ENCODE measurements at regions not wholly inside any gene's neighbourhood (a gene's known extent, or its start where the extent isn't known, plus 50 kb on each side); places are given as distances from the start of the nearest gene placed in this dataset.

DNA sequence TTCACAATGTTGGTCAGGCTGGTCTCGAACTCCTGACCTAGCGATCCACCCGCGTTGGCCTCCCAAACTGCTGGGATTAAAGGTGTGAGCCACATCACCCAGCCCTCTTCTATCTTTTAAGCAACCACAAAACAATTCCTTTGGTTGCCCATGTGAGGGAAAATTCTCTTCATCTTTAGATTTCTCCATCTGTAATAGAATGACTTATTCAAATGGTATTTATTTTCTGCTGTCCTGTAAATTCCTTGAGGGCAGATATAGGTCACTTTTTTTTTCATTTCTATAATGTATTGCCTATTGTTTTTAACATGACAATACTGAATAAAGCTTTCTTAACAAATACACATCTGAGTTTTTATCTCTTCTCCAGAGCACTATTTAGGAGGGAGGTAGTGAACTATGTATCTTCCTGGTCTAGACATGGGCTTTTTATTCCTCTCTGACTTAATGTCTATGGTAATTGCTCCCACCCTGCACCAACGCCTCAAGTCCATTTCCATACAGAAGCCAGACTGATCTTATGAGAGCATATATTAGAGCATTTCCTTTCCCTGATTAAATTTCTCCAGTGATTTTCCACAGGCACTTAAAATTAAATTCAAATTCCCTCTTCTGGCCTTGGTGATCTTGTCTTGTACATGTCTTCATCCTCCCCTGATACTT is 595.6 kb downstream of the CAAP1 start:
- FAIRE-seq = no peak

DNA sequence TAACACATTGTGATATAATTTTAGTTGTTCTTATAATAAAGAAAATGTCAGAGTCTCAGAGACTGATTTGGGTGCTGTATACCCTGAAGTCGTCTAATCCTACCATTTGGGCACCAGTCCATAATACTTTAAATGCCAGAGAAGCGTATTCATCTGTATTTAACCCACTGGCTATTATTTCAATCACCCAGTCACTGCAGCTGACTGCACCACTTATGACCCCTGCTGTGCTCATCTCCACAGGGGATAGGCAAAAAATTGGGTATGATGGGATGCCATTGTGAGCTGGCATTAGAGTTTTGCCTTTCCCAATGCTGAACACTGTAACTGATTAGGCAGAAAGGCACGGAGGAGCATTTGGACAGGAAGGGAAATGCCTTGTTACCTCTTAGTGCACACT is 599.7 kb downstream of the CAAP1 start:
- no peak for FAIRE-seq

DNA sequence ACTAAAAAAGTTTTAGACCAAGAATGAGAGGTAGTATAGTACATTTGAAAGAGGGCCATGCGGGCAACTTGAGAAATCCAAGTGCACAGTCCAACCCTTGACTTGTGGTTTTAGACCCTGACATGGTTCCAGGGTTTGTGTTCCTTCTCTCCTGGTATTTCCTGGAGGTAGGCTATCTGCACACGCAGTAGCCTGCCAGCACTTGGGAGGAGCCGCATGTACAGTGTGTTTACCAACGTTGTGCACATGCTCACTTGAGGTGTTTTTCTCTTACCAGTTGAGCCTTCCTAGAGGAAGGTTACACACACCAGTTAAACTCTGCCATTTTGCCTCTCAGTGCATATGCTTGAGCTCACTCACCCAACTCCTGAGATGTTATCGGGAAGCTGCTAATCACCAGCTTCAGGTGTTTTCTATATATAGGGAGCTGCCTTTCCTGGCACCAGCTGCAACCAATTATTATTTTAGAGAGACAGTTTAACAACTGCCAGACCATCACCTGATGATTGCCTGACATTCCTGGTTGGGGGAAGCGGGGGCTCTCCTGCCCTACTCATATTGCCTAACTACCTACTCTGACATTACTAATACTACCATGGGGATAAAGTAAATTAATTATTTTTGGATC is 593.4 kb upstream of the TUSC1 start:
- FAIRE-seq = no peak

DNA sequence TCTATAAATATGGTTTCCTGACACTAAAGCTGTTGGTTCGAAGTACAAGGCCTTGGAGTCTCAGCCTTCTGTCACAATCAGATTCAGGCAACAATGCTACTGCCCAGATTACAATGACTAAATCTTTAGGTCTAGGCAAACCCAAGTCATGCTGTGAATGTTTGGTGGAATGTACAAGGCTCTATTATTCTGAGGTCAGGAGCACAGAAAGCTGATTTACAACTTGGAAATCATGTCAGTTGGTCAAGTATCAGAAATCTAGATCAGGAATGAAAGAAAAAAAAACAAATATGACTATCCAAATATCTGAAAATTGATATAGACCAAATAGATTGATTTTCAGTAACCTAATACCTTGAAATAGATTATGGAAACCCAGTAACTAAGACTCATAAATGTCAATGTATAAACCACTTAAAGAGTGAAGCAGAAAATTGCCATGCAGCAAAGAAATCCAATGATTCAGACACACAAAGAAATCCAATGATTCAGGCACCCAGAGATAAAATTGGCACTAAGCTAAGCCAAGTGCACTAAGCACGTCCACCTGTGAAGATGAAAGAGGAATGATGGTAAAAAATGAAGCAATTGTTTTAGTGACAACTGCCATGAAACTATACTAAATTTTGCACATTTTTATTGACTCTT is 588.0 kb upstream of the TUSC1 start:
- FAIRE-seq = no peak

DNA sequence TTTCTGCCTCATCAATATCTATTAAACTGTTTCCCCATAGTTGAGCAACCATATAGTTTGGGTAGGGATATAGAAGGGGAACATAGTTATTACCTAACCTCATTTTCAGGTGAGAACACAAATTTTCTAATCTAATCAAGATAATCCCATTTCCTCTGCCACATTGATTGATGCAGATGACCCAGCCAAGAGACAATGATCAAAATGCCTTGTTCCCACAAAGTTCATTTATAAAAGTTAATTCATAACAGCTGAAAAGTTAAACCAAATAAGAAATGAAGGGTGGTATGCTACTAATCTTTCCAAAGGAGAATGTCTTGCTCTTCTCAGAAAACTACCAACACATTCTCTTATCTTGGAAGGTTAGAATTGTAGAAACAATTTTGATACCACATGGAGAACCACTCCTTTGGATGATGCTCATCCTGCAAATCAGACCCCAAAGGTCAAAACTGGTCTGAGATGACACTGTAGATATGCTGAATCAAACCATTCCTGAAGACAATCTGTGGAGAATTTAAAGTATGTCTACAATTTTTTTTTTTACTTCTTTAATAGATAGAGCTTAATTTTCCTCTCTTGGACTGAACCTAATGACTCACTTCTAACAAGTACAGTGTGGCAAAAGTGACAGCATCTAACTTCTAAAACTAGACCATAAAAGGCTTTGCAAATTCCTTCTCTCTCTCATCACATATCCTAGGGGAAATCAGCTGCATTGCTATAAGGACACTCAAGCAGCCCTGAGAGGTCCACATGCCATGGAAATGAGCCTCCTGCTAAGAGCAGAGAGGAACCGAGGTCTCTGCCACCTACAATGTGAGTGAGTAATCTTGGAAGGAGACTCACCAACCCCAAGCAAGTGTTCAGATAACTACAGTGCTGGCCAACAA is 586.7 kb upstream of the TUSC1 start:
- FAIRE-seq = no peak

DNA sequence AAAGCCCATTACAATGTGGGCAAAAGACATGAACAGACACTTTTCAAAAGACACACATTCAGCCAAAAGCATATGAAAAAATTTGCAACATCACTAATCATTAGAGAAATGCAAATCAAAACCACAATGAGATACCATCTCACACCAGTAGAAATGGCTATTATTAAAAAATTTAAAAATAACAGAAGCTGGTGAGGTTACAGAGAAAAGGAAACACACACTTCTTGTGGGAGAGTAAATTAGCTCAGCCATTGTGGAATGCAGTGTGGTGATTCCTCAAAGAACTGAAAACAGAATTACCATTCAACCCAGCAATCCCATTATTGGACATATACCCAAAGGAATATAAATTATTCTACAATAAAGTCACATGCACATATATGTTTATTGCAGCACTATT is 585.2 kb upstream of the TUSC1 start:
- FAIRE-seq = no peak

DNA sequence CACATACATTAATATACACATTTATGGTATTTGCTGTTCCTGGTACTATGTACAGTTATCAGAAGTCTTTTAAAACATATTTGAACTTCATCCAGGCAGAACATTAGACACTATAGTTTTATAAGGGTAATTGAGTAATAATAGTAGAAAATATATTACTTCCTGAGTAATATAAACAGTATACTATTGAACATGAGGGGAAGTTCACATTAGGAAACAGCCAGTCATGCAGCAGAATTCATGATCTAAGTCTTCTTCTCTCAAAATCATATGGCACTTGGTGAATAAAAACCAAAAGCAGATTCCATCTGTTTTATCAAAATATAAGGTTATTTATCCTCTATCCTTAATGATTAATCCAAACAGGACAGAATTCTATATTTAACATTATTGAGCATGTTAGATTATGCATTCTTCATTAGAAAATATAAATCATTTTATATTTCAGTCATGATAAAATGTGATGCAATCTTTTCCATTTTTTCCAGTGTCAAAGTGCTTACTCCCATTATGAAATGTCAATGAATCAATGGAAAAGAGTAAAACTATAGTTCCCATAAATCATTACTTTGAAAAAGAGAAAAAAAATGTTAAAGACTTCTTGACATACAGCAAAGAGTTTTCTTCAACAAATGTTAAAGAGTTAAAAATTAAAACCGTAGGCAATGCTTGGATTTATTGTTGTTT is 584.3 kb upstream of the TUSC1 start:
- FAIRE-seq = no peak

DNA sequence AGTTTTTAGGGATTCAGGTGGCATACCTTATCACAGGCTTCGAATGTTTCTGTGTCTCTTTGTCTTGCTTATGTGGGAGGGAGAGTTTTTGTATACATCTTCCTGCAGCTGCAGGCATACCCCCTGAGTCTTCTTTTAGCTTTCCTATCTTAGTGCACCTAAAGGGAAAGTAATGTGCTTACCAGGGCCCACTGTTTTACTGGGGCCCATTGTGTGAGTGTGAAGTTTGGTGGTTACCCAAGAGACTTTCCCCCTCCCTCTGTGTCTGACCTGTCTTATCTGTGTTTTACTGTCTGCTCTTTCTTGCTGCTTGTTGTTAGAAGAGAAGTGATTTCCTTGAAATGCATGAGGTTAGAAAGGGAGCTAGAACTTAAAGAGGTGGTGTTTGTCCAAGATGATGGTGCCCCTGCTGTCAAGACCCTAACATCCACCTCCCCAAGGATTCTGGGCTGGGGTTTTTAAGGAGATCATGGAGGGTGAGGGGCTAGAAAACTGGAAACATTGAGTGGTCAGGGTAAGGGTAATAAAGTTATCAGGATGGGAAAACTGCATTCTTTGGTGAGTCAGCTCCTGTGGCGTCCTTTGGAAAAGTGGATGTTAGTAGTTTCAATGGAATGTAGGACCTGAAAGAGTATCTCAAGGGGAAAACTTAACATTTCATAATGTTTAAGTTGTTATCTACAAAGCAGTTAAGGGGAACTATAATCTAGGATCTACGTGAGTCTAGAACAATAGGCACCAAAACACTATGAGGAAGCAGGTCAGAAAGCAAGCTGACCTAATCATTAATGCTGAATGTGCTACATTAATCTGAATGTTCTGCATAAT is 583.5 kb upstream of the TUSC1 start:
- no peak for FAIRE-seq

DNA sequence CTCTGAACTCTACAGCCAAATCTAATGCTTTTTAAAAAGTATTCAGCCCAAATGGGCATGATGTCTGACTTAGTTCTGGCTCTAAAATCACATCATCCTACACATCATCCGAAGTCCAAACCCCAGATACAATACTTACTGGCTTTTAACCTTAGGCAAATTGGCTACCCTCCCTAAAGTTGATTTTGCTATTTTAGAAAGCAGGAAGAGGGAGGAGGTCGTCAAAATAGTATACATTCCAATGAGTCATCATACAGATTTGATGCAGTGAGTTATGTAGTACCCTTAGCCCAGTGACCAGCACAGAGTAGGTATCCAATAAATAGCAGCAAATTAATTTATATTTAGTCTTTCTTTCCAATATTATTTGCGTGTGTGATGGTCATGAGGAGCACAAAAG is 582.0 kb upstream of the TUSC1 start:
- FAIRE-seq = no peak

DNA sequence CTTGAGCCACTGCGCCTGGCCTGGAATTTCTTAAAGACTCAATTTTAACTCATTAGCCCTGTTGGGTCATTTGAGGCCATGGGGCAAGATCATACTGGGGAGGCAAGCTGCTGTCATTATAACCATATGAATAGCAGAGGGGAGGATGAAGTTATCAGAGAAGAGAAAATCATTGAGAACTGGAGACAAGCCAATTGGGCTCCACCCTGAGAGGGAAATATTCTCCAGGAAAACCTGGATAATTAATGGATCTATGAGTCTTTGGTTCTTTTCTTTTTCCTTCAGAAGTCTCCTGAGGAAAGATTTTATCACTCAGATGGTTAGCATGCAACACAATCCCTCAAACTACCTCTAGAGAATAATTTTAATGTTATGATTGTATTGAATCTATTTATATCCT is 569.6 kb upstream of the TUSC1 start:
- FAIRE-seq = no peak

DNA sequence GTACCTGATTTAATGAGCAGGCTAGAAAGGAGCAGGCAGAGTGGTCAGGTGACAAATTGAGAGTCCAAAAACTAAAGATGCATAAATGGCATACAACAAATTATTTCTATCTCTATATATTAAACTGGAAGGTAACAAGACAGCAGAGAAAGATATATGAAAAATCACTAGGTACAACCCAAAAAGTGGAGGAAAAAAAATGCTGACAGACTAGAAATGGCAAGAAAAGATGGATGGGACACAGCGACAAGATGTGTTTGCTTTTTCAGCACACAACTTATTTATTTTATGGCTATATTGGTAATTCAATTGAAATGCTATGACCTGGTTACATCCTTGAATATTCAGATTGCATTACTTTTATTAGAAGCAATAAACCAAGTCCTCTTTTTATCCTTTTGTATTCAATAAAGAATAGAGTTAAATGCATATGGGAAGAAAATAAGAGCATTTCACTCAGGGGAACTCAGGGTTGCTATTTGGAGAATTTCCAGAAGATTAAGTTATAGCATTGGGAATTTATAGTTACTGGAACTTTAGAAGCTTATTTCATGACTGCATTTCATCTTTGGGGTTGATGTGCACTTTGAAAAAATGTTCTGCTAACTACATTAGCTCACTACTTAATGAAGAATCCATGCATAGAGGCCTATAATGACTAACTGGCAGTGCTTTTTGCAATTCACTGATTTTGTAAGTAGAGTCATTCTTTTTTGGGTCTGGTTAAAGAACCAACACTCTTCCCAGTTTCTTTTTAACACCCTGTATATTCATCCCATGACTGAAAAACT is 566.6 kb upstream of the TUSC1 start:
- FAIRE-seq = no peak

DNA sequence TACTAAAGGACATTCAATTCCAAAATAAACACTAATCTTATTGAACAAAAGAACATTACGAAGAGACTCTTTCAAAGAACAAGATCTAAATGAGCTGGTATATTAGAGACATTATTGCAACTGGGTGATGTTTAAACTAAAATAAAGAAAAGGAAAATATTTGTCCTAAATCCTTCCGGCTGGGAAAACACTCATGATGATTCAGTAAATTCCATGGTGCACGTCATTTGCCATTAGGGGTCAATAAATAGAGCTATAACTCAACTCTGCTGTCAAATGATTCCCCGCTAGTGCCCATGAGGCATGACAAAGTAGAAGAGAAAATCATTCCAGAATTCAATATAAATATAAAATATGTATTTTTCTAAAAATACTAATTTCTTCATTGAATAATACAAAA is 565.5 kb upstream of the TUSC1 start:
- no peak for FAIRE-seq

DNA sequence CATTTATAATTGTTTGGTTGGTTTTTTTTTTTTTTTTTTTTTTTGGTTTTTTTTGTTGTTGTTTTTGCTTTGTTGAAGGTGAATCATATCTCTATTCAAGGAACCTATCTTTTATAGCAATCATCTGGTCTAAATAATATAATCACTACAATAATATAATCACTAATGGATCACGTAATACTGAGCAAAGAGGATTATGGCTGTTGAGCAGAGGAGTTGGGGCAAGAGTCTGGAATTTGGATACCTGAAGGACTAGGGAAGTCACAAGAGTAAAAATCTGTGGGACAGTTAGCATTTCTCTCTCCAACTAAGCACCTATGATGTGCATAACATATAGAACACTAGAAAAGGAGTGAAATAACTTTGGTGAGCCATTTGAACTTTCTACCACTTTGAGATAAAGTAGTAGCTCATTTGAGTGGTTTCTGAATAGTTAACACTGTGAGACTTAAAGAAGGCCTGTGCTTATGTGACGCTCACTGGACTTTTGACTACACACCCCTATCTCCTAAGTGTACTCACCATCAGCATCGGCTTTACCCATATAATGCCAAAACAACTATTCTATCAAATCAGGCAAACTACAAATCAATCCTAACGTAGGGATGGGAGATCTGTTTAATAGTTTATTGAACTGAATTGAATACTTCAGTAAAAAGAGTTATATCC is 564.9 kb upstream of the TUSC1 start:
- FAIRE-seq = no peak

DNA sequence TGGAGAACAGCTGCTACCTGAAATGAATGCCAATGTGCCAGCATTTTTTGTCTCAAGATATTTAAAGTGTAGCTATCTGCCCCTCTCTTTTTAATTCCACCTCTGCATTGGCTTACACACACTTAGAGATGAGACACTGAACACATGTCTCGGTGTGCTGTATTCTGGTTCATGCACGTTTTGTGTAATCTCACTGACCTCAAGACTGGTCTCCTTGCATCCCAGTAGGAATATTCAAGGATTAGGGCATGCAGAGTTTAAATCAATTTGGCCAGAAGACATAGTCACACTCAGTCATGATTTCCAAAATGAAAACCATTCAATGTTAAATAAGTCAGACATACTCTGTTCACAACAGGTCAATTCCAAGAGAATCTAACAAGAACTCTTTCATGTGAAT is 561.8 kb upstream of the TUSC1 start:
- no peak for FAIRE-seq

DNA sequence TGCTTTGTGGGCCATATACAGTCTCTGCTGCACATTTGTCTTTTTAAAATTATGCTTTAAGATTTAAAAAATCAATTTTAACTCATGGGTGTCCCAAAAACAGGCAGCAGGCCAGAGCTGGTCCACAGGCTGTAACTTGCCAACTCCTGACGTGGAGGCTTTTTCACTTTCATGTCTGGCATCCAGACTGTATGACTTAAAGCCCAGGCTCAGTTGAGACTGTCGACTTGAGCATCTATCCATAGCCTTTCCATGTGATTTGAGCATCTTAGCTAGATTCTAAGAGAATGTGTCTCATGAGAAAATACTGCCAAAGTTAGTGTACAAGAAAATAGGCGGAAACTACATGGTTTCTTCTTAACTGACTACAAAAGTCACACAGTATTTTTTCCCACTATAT is 559.0 kb upstream of the TUSC1 start:
- FAIRE-seq = no peak

DNA sequence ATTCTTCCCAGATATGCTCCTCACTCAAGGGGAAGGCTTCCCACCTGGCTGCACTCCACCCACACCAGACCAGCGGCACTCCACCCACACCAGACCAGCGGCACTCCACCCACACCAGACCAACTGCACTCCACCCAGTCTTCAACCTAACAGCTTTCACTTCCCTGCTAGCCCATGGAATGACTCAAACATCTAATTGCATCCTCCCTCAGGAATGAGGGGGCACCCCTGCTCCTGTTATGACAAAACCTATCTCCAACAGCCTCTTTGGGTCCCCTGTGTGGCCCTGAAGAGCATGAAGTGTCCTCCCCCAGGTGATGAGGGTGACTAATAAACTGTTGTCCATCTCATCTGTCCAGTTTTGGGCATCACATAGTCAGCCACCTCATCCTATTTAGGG is 556.6 kb upstream of the TUSC1 start:
- no peak for FAIRE-seq

DNA sequence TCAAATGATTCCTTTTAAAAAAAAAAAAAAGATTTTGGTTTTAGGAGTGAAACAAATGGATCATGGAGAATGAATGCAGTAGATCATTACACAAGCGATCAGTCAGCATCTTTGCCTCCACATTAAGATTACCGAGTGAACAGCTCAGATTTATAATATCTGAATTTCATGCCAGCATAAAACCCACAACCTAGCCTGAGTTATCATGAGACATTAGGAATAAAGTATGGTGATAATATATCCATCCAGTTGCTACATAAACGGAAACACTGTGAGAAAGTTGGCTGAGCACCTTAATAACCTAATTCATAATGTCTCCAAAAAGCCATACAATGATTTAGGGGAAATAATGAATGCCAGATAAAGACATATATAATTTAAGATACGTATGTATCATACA is 553.1 kb upstream of the TUSC1 start:
- FAIRE-seq = no peak

DNA sequence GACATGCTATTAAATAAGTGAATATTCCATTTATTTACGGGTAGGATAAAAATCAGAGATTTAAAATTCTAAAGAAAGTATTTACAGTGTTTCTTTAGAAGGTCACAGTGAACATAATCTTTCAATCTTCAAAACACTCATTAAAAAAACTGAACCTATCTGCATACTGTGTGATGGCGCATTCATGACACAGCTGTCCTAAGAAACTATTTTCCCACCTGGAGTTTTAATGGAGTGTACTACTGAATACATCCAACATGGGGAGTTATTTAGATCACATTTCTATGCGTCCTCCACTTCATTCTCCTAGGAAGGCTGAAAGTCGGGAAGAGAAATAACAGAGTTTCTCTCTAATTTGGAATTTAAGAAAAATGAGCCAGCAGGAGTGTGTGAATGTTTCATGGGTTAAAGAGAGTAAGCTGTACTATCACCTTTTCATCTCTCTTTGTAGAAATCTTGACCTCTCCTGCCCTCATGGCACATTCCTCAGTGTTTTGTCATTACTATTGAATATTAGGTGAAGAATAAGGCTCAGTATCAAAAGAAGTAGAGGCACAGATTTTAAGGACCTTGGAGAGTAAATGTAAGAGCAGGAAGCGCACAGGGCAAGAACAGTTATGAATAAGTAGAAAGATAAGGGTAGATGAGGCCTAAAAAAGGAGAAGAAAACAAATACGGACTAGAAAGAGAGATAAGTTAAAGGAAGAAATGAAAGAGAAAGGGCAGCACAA is 551.2 kb upstream of the TUSC1 start:
- FAIRE-seq = no peak

DNA sequence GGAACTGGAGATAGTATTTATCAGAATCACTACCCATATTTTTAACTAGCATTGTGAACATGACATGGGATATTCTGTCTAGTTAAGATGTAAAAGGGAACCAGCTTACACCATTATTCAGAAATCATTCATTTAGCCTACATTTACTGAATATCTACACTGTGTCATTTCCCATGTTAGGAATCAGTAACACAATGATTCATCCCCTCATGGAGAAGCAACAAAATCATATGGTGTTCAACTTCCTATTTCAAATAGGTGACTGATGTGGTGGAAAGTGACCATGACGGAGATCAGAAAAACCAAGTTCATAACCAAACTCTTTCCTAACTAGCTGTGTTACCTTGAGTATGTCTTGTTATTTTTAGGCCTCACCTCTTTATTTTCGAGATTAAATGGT is 550.0 kb upstream of the TUSC1 start:
- no peak for FAIRE-seq

DNA sequence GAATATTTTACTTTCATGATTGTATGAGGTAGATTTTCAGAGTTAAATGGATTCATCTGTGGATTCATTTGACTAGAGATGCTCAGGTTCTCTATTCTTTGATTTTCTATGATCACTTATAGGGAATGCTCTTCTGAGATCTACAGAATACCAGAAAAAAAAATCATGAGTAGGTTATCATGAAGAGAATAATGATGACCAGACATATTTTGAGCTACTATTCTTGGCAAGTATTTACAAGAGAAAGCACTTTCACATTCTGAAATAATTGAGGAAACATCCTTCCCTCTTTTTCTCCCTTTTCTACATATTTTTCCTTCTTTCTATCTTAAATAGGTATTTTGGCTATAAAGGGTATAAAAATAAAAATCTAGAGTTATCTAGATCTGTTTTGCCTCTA is 543.0 kb upstream of the TUSC1 start:
- no peak for FAIRE-seq

All from colon (tissue), 2 donors.